Femur (tissue), 1 donor: ENCODE measurements at regions not wholly inside any gene's neighbourhood (a gene's known extent, or its start where the extent isn't known, plus 50 kb on each side); places are given as distances from the start of the nearest gene placed in this dataset.
A peak's percentile ranks its signal among the peaks of the same experiment; 100 is the strongest.

Source experiments
- DNase-seq: peaks from one replicate; pipeline ENCODE4 v3.0.0-alpha.2; 2017

GRCh38 chr5:57825031-57825686 lies 342.5 kb upstream of the ACTBL2 start:
- no peak for DNase-seq

GRCh38 chr5:57824623-57825022 lies 342.0 kb upstream of the ACTBL2 start:
- no peak for DNase-seq

- no peak for DNase-seq
Observed at GRCh38 chr5:57824047-57824446, 341.4 kb upstream of the ACTBL2 start.

- no peak for DNase-seq
Observed at GRCh38 chr5:57822651-57823050, 340.0 kb upstream of the ACTBL2 start.

- DNase-seq = no peak
Observed at GRCh38 chr5:57818397-57818796, 335.8 kb upstream of the ACTBL2 start.

GRCh38 chr5:57817924-57818323 lies 335.3 kb upstream of the ACTBL2 start:
- DNase-seq = no peak

- DNase-seq = no peak
Observed at GRCh38 chr5:57817001-57817453, 334.4 kb upstream of the ACTBL2 start.

GRCh38 chr5:57816108-57816507 lies 333.5 kb upstream of the ACTBL2 start:
- no peak for DNase-seq

GRCh38 chr5:57805732-57806131 lies 323.1 kb upstream of the ACTBL2 start:
- DNase-seq = no peak

- no peak for DNase-seq
Observed at GRCh38 chr5:57805170-57805569, 322.6 kb upstream of the ACTBL2 start.

- DNase-seq = no peak
Observed at GRCh38 chr5:57804505-57804904, 321.9 kb upstream of the ACTBL2 start.

GRCh38 chr5:57804007-57804444 lies 321.4 kb upstream of the ACTBL2 start:
- no peak for DNase-seq

- DNase-seq = no peak
Observed at GRCh38 chr5:57802131-57802530, 319.5 kb upstream of the ACTBL2 start.

- DNase-seq = no peak
Observed at GRCh38 chr5:57795203-57795602, 312.6 kb upstream of the ACTBL2 start.

GRCh38 chr5:57791875-57792274 lies 309.3 kb upstream of the ACTBL2 start:
- no peak for DNase-seq

GRCh38 chr5:57785946-57786345 lies 303.3 kb upstream of the ACTBL2 start:
- DNase-seq = no peak

GRCh38 chr5:57784121-57784520 lies 301.5 kb upstream of the ACTBL2 start:
- no peak for DNase-seq

- DNase-seq = no peak
Observed at GRCh38 chr5:57783693-57784092, 301.1 kb upstream of the ACTBL2 start.

- no peak for DNase-seq
Observed at GRCh38 chr5:57780961-57781325, 298.3 kb upstream of the ACTBL2 start.

- DNase-seq = no peak
Observed at GRCh38 chr5:57780306-57780960, 297.8 kb upstream of the ACTBL2 start.

- peak; percentile 67 for DNase-seq
Observed at GRCh38 chr5:57779383-57780223, 297.0 kb upstream of the ACTBL2 start.

- no peak for DNase-seq
Observed at GRCh38 chr5:57778501-57779091, 296.0 kb upstream of the ACTBL2 start.

- no peak for DNase-seq
Observed at GRCh38 chr5:57777174-57777581, 294.6 kb upstream of the ACTBL2 start.
